GM19035 (cell line): ENCODE measurements at regions not wholly inside any gene's neighbourhood (a gene's known extent, or its start where the extent isn't known, plus 50 kb on each side); places are given as distances from the start of the nearest gene placed in this dataset.

ENCODE experiments used
- ATAC-seq: cut with Tn5 transposase; IDR thresholded peaks from one replicate; pipeline ENCODE4 v1.9.1; 2021; ENCODE audit not compliant: unreplicated experiment

DNA sequence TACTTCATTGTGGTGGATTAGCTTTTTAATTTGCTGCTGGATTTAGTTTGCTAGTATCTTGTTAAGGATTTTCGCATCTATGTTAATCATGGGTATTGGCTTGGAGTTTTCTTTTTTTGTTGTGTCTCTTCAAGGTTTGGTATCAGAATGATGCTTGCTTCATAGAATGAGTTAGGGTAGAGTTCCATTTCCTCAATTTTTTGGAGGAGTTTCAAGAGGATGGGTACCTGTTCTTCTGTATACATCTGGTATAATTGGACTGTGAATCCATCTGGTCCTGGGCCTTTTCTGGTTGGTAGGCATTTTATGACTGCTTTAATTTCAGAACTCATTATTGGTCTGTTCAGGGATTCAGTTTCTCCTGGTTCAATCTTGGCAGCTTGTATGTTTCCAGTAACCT is 335.6 kb downstream of the EDEM1 start:
- ATAC-seq, result no peak

DNA sequence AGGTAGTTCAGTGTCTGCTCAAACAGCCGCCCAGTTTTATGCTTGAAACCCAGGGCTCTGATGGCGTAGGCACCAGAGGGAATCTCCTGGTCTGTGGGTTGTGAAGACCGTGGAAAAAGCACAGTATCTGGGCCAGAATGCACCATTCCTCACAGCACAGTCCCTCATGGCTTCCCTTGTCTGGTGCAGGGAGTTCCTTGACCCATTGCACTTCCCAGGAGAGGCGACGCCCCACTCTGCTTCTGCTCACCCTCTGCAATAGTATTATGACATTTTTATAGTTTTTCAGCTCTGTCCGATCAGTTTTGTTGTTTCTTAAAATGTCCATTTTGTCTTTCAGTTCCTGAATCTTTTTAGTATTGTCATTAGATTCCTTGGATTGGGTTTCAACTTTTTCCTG is 343.5 kb downstream of the EDEM1 start:
- no peak for ATAC-seq

DNA sequence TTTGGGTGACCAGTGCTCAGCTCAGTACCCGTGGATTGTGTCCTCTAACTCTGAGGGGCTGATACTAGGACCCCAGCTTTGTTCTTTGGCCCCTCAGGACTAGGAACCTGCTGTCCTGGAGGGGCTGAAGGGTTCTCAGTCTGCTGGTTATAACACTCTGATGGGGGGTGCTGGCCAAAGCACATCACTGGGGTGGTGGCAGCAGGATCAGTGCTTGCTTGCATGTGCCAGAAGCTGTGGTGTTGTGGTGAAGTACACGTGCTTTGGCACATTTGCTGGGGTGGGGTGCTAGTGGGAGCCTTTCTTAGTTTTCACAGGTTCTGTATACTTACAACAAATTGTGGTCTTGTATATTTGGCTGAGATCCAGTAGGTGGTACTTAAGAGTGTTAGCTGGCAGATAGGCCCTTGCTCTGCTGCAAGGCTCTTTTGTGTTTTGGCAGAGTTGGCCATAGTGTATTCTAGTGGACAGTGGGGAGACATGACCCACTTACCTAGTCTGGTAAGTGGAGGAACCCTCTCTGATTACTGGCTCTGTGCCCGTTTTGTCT is 344.3 kb downstream of the EDEM1 start:
- ATAC-seq, result no peak

DNA sequence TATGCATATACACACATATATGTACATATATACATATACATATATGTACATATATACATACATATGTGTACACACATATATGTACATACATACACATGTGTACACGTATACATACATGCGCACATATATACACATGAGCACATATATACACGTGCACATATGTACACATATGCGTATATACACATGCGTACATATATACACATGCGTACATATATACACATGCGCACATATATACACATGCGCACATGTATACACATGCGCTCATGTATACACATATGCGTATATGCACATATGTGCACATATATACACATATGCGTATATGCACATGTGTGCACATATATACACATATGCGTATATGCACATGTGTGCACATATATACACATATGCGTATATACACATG is 353.0 kb downstream of the EDEM1 start:
- ATAC-seq, result no peak

DNA sequence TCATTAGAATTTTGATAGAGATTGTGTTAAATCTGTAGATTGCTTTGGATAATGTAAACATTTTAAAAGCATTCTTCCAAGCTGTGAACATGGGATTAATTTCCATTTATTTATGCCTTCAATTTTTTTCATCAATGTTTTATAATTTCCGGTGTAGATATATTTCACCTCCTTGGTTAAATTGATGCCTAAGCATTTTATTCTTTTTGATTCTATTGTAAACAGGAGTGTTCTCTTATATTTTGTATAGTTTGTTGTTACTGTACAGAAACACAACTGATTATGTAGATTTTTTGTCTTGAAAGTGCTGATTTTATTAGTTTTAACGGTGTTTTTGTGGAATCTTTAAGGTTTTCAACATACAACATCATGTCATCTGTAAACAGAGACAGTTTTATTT is 355.0 kb downstream of the EDEM1 start:
- ATAC-seq, result no peak

DNA sequence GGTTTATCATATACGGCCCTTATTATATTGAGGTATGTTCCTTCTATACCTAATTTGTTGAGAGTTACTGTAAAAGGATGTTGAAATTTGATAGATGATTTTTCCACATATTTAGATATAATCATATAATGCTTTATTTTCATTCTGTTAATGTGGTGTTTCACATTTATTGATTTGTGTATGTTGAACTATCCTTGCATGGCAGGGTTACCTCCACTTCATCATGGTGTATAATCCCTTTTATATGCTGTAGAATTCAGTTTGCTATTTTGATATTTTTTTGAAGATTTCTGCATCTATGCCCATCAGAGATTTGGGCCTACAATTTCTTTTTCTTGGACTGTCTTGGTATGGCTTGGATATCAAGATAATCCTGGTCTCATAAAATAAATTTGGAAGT is 355.5 kb downstream of the EDEM1 start:
- ATAC-seq, result no peak

DNA sequence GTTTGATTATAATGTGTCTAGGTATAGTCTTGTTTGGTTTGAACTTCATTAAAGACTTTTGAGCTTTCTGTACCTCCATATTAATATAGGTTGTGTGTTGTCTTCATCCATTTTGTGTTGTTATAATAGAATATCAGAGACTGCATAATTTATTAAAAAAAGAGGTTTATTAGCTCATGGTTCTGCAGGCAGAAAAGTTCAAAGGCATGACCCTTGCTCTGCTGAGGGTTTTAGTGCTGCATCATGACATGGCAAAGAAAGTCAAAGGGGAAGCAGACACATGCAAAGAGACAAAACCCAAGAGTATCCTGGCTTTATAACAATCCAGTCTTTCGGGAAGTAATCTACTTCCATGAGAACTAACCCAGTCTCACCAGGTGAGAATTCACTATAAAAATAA is 358.2 kb downstream of the EDEM1 start:
- no peak for ATAC-seq

DNA sequence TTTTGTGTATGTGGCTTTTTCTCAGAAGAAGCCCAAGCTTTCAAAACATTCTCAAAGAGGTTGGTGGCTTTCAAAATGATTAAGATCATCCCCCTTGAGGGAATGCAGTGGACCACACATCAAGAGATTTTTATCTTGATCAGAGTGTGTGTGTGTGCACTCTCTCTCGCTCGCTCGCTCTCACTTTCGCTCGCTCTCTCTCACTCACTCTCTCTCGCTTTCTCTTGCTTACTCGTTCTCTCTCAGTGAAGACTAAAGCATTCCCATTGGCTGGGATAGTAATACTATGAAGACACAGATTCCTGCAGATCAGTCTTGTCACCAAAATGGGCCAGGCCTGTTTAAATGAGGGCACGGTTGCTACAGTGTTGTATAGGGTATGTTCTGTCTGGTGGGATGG is 365.7 kb downstream of the EDEM1 start:
- no peak for ATAC-seq

DNA sequence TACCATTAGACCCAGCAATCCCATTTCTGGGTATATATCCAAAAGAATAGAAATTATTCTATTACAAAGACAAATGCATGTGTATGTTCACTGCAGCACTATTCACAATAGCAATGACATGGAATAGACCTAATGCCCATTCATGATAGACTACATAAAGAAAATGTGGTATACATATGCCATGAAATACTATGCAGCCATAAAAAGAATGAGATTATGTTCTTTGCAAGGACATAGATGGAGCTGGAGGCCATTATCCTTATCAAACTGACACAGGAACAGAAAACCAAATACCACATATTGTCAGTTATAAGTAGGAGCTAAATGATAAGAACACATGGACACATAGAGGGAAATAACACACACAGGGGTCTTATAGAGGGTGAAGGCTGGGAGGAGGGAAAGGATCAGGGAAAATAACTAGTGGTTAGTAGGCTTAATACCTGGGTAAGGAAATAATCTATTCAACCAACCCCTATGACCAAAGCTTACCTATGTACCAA is 366.8 kb downstream of the EDEM1 start:
- ATAC-seq, result no peak

DNA sequence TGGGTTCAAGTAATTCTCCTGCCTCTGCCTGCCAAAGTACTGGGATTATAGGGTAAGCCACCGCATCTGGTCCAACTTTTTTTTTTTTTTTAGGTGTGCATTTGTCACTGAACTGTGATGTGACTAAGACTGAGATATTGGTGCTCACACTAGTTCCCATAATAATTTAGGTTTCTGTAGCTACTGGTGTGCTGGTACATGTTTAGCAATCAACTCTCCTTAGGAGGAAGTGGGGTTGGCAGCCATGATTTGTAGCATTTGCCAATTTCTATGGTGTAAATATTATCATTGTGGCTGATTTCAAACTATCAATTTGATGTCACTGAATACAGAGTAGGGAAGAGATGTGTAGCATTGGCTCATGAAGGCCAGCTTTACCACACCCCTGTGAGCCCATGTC is 372.7 kb downstream of the EDEM1 start:
- no peak for ATAC-seq

DNA sequence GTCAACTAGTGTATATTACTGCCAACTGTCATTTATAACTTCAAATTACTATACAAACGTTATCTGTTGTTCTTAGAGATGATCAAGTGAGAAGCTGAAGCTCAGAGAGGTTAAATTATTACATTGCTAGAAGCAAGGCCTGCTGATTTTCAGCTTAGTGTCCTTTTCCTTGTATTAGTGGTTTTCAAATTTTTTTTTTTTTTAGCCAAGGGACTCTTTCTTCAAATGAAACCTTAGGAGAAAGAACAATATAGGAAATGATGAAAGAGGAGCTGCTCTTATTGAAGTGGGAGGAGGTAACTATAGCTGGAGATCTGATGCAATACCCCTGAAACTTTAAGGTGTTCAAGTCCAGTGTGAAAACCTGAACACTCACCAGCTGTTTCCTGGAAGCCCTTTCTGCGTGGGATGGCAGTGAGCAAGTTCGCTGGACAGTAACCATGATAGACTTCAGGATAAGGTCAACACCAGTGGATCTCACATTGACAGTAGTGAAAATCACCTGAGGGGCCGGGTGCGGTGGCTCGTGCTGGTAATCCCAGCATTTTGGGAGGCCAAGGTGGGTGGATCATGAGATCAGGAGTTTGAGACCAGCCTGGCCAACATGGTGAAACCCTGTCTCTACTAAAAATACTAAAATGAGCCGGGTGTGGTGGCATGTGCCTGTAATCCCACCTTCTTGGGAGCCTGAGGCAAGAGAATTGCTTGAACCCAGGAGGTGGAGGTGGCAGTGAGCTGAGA is 376.2 kb downstream of the EDEM1 start:
- no peak for ATAC-seq

DNA sequence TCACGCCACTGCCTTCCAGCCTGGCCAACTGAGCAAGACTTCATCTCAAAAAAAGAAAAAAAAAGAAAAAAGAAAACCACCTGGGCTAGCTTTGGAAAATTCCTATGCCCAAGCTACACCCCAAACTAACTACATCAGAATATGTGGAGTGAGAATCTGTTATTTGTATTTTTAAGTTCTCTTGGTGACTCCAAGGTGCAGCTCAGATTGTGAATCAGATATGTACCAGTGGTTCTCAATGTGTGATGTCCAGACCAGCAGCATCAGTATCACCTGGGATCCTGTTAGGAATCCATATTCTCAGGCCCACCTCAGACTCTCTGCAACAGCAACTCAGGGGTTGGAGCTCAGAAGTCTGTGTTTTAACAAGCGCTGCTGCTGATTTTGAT is 376.8 kb downstream of the EDEM1 start:
- no peak for ATAC-seq

DNA sequence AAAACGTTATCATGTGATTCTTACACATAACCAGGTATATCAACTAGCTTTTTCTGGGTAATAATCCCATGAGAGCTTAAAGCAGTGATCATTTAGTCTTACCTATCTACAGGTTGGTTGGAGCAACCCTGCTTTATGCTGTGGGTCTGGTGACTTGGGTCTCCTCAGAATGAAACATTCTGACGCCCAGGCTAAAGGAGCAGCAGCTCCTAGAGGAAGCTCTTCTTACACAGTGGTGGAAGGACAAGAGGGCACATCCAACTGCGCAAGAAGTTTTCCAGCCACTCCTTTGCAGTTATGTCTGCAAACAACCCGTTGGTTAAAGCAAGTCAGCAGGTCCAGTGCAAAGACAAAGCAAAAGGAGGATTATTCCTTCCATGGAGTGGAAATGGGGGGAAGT is 377.5 kb downstream of the EDEM1 start:
- no peak for ATAC-seq

DNA sequence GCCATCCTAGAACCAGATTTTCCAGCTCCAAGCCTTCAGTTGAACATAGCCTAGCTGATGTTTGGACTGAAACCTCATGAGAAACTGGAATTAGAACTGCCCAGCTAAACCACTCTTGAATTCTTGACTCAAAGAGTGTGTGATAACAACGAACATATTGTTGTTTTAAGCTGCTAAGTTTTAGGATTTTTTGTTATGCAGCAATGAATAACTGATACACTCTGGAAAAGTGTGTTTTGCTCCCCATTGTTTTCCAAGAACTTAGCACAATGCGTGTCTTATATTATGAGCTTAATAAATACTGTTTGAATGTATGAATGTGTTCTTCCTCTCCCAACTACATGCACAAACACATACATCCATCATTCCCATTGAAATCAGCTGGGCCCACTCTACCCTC is 379.6 kb downstream of the EDEM1 start:
- no peak for ATAC-seq

DNA sequence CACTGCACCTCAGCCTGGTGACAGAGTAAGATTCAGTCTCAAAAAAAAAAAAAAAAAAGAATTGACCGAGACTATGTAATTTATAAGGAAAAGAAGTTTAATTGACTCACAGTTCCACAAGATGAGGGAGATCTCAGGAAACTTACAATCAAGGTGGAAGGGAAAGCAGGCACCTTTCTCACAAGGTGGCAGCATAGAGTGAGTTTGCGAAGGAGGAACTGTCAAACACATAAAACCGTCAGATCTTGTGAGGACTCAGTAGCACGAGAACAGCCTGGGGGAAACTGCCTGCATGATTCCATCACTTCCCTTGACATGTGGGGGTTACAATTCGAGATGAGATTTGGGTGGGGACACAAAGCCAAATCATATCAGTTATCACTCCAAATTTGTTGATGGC is 380.9 kb downstream of the EDEM1 start:
- no peak for ATAC-seq

DNA sequence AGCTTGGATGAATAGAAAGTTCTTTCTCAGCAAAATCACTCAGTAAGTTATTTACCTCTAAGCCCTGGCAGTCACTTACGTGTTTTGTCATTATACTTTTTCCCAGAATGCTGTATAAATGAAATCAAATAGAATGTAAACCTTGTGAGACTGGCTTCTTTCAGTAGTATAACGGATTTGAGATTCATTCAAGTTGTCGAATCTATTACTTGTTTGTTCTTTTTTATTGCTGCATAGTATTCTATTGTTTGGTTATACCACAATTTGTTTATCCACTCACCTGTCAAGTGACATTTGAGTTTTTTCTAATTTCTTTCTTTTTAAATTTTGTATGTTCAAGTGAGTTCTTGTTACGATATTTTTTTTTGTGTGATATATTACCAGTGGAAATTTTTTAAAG is 381.6 kb downstream of the EDEM1 start:
- ATAC-seq, result no peak

DNA sequence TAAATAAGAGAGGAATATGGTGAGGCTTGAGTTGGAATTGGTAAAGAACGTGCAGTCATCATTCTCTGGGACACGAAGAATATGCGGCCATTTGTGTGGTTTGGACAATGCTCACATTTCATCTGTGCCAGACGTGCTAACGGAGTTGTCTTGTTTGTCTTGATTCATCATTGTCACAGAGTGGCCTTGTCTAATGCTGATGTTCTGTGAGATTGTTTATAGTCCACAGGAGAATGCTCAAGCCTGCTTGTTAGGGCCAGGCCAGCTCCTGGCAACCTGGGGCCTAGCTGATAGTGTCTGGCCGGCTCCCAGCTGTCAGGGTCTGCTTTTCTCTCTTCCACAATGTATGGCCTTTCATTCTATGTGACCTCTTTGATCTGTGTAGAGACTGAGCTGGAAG is 384.7 kb downstream of the EDEM1 start:
- no peak for ATAC-seq

DNA sequence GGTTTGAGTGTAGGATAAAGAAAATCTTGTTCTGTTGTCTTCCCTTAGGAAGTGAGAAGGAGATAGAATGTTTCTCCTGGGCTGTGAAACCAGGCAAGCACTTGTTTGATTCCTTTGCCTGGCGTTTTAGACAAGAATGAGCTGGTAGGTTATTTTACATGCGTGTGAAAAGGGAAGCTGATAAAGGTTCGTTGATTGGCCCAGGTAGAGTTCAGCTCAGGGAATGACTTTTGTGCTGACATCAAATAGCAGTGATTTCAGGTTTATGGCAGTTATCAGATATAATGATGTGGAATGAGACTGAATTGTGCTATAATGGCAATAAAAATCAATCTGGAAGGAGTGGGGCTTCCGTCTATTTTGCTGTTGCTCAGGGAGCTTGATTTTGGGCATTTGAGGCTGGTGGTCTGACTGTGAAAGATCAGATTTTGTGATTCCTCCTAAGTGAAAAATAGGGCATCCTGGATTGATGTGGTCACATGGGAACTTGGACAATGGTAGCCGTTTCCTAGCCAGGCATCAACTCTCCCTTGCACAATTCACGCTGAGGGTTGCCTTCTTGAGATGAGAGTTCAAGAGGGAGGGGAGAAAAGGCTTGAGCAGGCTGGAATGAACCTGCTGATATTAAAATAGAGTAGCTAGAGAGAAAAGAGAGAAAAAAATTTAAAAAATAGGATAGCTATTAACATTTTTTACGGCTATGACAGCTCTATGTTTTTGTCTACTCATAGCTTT is 388.9 kb downstream of the EDEM1 start:
- no peak for ATAC-seq

DNA sequence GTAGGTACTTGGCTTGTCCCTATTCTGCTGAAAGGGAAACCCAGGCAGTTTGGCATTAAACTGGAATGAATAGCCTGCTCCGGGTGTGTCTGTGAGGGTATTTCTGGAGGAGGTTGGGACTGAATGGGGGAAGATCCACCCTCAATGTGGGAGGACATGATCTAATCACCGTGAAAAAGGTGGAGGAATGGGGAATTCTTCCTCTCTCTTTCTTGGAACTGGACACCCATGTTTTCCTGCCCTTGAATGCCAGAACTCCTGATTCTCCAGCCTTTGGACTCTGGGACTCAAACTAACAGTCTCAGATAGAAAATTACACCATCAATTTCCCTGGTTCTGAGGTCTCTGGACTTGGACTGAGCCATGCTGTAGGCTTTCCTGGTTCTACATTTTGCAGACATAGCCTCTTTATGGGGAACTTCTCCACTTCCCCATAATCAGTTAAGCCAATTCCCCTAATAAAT is 391.7 kb downstream of the EDEM1 start:
- no peak for ATAC-seq

DNA sequence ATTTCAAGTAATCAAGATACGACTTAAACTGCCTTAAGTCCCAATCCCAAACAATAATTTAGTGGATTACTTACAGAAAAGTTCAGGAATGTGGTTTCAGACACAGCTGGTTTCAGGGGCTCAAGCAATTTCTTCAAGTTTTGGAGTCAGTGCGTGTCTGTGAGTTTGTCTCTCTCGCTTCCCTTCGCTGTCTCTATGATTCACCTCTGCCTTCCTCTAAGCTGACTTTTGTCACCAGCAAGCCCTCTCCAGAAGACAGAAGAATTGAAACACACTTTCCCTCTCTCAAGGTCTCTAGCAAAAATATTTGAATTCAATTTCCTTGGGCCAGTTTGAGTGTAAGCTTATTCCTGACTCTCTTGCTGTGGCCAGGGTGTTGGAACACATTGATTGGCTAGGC is 392.4 kb downstream of the EDEM1 start:
- no peak for ATAC-seq

DNA sequence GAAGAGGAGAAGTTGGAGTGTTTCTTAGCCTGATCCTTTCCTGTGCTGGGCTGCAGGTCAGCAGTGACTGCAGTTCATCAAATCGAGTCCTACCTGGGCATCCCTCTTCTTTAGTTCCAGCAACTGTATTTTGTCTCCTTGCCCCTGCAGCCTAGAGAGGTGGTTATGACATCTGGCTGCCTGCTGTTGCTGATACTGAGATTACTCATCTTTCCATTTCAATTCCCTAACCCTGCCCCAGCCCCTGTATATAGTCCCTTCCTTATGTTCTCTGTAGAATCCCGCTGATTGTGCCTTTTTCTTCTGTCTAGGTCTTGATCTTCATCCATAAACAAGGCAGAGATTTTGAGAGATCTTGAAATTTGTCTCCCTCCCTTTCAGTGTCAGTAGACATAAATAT is 393.3 kb downstream of the EDEM1 start:
- no peak for ATAC-seq

DNA sequence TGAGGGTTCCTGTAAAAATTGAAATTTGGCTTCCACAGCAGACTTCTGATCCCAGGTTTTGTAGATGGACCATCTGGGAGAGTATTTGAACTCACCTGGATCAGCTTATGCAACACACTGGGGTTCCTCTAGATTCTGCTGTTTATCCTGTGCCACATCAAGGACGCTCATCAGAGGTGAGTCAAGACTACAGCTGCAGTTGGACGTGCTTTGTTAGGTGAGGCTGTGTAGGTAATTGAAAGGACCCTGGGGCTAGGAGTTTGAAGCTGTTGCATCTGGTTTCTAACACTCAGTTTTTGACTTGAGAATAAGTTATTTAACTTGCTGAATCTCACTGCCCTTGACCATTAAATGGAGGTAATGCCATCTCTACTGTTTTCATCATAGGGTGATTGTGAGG is 394.2 kb downstream of the EDEM1 start:
- ATAC-seq, result no peak
